Fibroblast of skin of right quadriceps (primary cell): ENCODE measurements at regions not wholly inside any gene's neighbourhood (a gene's known extent, or its start where the extent isn't known, plus 50 kb on each side); places are given as distances from the start of the nearest gene placed in this dataset.

Experiments
- DNase-seq: peaks from one replicate; pipeline ENCODE4 v3.0.0-alpha.2; 2013

DNA sequence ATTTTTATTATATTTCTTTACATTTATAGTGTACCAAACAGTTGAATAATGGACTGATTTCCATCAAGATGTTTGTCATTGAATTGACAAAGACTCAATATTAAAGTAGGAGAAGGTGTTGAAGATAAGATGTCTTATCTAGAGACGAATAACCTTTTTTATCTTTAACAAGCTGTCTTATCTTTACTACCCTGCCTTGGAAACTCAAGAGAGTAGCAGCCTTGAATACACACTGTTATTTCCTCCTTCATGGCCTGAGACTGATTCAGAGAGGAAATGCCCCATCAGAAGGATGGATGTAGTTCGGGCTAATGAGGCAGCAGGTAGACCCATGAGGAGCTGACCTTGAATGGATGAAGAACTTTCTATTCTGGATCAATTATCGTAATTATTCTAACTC, 365.1 kb upstream of the SEMA6D start:
- no peak for DNase-seq

GRCh38 chr15:47355759-47356158, 361.5 kb upstream of the SEMA6D start:
- no peak for DNase-seq

DNA sequence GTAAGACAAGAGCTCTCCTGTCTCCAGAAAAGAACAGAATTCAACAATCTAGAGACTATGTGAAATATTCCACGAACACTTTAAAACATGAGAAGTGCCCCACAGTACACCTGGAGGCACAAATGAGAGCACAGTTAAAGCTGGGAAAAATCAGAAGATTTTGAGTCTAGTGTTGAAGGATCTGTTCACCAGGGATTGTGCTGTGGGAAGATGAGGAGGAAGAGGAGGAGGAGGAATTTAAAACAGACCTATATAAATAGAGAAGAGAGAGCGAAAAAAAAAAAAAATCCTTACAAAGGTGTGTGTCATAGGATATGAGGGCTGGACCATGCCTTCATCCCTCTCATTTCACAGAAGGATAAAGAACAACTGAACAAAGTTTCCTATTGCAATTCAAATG, 361.0 kb upstream of the SEMA6D start:
- no peak for DNase-seq

- DNase-seq, result no peak
Observed at GRCh38 chr15:47358876-47359275, 358.4 kb upstream of the SEMA6D start.

DNA sequence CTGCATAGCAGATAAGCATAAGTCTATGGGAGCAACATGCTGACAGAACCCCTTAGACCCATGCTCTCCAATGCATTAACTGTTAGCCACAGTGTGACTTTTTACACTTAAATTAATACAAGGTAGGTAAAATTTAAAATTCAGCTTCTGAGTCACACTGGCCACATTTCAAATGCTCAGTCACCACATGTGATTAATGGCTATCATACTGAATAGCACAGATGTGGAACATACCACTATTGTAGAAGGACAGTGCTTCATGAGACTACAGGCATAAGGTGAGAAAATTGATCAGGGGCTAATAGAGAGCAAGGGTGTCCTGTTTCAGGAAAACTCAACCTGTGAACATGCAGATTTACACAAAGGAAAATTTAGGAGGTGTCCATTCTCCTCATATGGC, 357.0 kb upstream of the SEMA6D start:
- DNase-seq, result no peak

- no peak for DNase-seq
Observed at GRCh38 chr15:47362118-47362905, 355.0 kb upstream of the SEMA6D start.

- no peak for DNase-seq
Observed at GRCh38 chr15:47363653-47364052, 353.7 kb upstream of the SEMA6D start.

DNA sequence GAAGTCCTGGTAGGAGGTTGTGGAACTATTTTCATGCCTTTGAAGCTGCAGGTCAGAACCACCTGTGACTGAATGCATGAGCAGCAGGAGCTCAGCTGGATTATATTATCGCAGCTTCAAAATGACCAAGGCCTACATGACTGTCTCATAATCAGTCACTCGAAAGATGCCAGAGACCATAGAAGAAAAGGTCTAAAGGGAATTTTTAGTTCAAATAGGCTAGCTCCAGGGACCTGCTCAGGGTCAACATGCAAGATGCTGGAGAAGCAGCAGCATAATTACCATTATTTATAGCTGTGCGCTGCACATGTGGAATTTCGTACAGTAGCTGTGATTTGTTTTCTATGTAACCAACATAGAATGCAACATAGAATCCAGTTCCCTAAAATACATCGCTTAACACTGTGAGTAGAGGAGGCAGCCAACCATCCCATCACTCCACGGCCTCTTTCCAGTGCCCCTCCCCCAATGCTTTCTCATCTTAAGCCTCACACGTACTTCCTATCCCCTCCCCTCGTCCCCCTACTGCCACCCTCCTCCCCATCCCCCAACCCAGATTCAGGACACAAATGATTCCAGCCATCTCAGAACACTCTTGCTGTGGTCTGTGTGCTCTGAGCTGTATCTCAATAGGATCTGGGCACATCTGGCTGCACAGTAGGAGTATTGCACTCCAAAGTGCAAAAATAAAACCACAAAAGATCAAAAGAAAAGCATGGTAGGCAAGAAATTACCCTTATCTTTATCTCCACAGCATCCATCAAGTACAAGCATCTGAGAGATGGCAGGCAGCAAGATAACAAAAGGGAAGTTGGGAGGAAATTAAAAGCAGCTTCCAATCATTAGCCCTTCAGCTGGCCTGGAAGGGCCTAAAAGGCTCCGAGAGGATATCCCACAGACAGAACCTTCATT, 352.8 kb upstream of the SEMA6D start:
- no peak for DNase-seq

DNA sequence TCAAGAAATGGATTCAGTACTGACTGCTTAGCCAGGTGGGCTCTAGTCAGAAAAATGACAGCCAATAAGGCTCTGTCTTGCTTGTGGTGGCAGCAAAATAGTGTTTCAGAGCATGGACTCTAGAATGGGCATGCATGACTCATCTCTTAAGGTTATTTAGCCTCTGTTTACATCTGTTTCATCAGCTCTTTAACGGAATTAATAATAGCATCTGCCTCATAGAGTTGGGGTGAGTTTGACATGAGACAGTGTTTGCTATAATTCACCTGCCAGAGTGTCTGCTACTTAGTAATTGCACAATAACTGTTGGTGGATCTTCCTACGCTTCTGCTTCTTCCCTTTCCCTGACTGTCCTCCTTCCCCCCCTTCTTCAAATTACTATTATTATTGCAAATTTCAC, 350.4 kb upstream of the SEMA6D start:
- DNase-seq, result no peak

DNA sequence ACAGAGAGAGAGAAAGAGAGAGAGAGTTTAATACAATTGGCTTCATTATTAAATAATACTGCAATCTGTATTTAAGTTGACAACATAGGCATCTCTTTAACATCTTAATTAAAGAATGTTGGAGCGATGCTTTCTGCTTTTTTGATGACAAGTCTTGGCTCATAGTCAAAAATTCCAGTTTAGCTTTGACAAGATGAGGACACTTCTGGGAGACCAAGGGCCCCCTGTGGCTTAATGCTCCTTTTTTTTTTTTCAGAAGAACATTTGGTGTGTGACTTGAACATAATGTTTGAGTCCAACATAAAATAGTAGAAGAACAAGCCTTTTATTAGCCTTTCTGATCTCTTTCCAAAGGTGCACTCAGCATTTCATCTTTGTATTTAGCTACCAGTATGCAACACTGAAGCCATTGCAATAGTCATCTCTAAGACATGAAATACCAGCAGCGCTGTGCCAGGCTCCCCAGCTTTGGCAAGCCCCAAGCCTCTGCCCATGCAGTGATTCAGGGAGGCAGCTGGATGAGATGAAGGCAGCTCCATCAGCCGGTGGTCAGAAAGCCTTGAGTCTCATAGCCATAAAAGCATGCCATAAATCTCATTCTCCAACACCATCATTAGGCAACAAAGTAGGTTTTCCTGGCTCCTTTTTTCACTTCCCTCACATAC, 349.4 kb upstream of the SEMA6D start:
- peak; percentile 13 for DNase-seq

DNA sequence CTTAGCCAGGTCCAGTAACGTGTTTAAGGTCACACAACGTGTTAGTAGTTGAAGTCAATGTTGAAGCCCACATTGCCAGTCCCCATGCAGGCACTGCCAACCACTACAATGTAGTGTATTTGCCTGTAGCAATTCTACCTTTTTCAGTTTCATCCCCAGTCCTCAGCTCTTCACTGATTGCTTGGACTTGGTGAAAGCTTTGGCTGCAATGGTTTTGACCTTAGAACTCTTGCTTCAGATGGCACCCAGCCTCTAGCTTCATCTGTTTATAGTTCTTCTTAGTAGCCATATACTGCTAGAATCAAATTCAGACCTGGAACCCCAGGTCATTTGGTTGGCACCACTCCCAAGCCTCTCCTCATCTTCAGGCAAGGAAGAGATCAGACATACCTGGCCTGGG, 345.4 kb upstream of the SEMA6D start:
- no peak for DNase-seq

DNA sequence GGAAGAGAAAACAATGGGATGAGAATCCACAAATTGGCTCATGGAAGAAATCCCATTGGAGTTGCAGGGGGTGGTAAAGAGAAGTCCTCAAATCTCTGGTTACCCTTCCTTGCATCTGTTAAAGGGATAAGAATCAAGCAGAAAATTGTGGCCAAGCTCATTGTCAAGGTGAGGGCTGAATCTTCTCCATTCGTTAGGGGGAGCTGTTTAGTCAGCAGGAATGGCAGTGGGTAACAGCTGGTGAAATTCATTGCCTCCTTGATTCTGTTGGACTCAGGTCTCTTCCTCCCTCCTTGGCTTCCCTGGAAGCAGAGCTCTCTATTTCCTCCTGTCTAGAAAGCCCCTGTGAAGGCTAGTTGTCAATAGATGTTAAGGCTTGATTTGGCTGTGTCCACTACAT, 343.1 kb upstream of the SEMA6D start:
- no peak for DNase-seq

GRCh38 chr15:47376190-47376589, 341.1 kb upstream of the SEMA6D start:
- no peak for DNase-seq

DNA sequence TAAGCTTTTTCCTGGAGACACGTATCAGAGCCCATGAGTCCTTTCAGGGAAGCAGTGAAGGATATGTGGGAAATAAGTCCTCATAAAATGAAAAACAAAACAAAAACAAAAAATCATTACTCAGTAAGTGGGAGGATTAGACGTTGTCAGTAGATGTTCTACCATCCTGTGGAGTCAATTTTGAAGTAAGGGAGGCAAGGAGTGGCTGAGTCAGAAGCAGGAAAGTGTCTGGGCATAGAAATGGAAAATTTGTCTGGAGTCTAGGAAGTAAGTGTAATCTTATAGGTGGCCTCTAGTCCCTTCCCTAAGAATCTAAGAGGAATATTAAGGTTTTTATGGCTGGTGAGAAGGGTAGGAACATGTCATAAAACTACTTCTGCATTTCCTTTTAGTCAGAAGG, 339.8 kb upstream of the SEMA6D start:
- no peak for DNase-seq

DNA sequence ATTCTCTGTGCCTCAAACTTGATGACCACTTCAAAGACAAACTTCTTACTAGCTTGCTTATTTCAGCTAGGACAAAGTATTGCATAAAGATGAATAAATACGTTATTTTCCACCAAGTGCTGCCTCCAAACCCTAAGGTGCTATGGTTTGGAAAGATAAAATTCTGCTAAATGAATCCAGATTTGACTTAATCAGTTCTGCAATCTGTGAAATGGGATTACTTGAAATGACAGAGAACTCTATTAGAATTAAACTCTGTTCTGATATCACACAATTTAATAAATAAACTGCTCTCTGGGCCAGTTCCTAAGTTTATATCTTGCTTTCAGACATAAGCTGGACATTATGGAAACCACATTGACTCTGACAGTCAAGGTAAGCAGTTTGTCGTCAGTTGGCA, 338.8 kb upstream of the SEMA6D start:
- DNase-seq, result no peak

- no peak for DNase-seq
Observed at GRCh38 chr15:47383102-47383501, 334.2 kb upstream of the SEMA6D start.

DNA sequence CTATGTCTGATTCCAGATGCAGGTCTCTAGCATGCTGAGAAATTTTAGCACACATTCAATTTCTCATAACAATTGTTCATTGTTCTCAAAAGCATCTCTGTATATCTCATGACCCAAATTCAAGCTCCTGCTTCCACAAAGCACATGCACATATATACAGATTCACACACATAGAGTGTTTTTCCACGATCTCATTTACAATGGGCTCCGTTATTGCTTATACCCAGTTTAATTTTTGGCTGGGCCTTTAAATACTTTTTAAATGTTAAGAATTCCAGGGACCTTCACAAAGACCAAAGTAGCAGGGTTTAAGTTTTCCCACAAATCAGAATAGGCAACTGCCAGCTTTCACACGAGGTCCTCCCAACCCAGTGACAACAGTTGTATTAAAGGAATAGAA, 333.5 kb upstream of the SEMA6D start:
- DNase-seq, result no peak

- DNase-seq, result peak; percentile 93
Observed at GRCh38 chr15:47384341-47384740, 333.0 kb upstream of the SEMA6D start.

DNA sequence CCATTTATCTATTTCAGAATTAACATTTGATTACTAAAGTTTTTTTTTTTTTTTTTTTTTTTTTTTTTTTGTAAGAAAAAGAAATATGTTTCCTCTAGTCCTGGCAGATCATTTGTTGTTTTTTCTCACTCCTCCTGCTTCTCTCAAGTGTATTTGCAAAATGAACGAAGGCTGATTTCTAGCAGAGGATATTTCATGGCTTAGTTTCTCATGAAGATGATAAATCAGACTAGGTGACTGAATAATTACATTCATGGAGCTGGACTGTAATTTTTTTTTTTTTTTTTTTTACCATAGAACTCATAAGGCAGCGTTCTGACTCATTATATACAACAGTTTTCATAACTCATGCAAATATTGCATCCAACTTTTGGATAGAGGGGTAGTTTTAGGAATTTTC, 332.5 kb upstream of the SEMA6D start:
- no peak for DNase-seq

GRCh38 chr15:47386459-47386858, 330.8 kb upstream of the SEMA6D start:
- no peak for DNase-seq

DNA sequence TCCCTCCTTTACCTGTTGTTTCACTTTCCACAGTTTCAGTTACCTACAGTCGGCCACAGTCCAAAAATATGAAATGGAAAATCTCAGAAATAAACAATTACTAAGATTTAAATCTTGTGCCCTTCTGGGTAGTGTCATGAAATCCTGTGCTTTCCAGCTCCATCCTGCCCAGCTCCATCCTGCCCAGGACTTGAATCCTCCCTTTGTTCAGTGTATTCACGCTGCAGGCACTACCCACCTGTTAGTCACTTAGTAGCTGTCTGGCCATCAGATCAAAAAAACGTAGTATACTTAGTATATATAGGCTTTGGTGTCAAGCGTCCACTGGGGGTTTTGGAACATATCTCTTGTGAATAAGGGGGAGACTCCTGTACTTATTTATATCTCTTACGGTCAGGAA, 329.0 kb upstream of the SEMA6D start:
- no peak for DNase-seq

GRCh38 chr15:47390208-47390765, 327.0 kb upstream of the SEMA6D start:
- no peak for DNase-seq

DNA sequence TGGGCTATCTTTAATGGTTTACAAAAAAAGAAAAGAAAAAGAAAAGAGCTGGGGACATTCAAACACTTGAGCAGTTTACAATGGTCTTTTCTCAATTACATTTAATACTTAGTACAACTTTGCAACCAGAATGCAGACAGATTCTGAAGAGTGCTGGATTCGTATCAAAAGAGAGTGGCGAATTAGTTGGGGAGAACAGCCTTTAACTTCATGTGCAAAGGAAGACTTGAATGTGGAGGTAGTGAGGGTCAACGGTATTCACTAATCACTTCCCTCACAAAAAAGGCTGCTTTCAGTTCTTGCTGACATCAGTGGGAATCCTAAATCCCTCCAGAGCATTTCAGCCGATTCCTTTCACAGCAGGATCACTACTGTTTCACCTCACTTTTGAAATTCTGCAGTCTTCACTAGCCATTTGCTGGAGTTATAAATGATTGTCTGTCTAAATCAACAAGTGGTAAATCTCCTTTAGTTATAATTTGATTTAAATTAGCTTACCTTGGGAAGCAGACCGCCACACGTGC, 323.0 kb upstream of the SEMA6D start:
- no peak for DNase-seq
